Astrocyte (in vitro differentiated cells and primary cell): ENCODE measurements at regions not wholly inside any gene's neighbourhood (a gene's known extent, or its start where the extent isn't known, plus 50 kb on each side); places are given as distances from the start of the nearest gene placed in this dataset.

Experiments
- DNase-seq: peaks from one replicate; pipeline ENCODE4 v3.0.0-alpha.2; 2010; ENCODE audit warnings: low read depth
- FAIRE-seq: peaks from 2 replicates; lab custom pipeline; 2011; peaks lifted over from hg19 to GRCh38; lab: Jason Lieb, UNC
- H2AFZ ChIP-seq: 2 replicates; pipeline ENCODE4 v1.6.0; 2012; ENCODE audit warnings: low read depth, low read length, inconsistent platforms
- H3K27ac ChIP-seq: 2 replicates; pipeline ENCODE4 v1.5.1; 2011; ENCODE audit warnings: low read depth, low read length, inconsistent platforms
- H3K27me3 ChIP-seq: 2 replicates; pipeline ENCODE4 v1.6.0; 2011; ENCODE audit warnings: low read length, inconsistent platforms; ENCODE audit not compliant: insufficient read depth
- H3K36me3 ChIP-seq: 2 replicates; pipeline ENCODE4 v1.5.1; 2011; ENCODE audit warnings: low read length, inconsistent platforms; ENCODE audit not compliant: insufficient read depth
- H3K4me1 ChIP-seq: 2 replicates; pipeline ENCODE4 v1.5.1; 2011; ENCODE audit warnings: low read length, inconsistent platforms; ENCODE audit not compliant: insufficient read depth
- H3K4me2 ChIP-seq: 2 replicates; pipeline ENCODE4 v1.6.0; 2012; ENCODE audit warnings: low read length, inconsistent platforms
- H3K4me3 ChIP-seq: 2 replicates; pipeline ENCODE4 v1.5.1; 2011; ENCODE audit warnings: low read depth, mild to moderate bottlenecking, low read length, inconsistent platforms; ENCODE audit not compliant: insufficient read depth
- H3K79me2 ChIP-seq: 2 replicates; pipeline ENCODE4 v1.6.0; 2012; ENCODE audit warnings: mild to moderate bottlenecking, low read length, inconsistent platforms; ENCODE audit not compliant: insufficient read depth
- H3K9ac ChIP-seq: 2 replicates; pipeline ENCODE4 v1.6.0; 2012; ENCODE audit warnings: mild to moderate bottlenecking, low read length, inconsistent platforms
- H3K9me3 ChIP-seq: 2 replicates; pipeline ENCODE4 v1.5.1; 2012; ENCODE audit warnings: low read depth, mild to moderate bottlenecking, low read length, inconsistent platforms; ENCODE audit not compliant: insufficient read depth
- H4K20me1 ChIP-seq: 2 replicates; pipeline ENCODE4 v1.6.0; 2012; ENCODE audit warnings: low read length, inconsistent platforms; ENCODE audit not compliant: insufficient read depth
- H3K27ac Mint-ChIP-seq: one replicate; pipeline ENCODE4 v1.8.0; 2021; ENCODE audit warnings: mild to moderate bottlenecking, mixed read lengths; ENCODE audit not compliant: unreplicated experiment
- H3K27me3 Mint-ChIP-seq: one replicate; pipeline ENCODE4 v1.8.0; 2021; ENCODE audit warnings: low read depth, mixed read lengths; ENCODE audit not compliant: unreplicated experiment
- H3K36me3 Mint-ChIP-seq: one replicate; pipeline ENCODE4 v1.8.0; 2021; ENCODE audit warnings: low read depth, mixed read lengths; ENCODE audit not compliant: unreplicated experiment
- H3K4me1 Mint-ChIP-seq: one replicate; pipeline ENCODE4 v1.8.0; 2021; ENCODE audit warnings: low read depth, mixed read lengths; ENCODE audit not compliant: unreplicated experiment
- H3K4me3 Mint-ChIP-seq: one replicate; pipeline ENCODE4 v1.8.0; 2021; ENCODE audit warnings: mild to moderate bottlenecking, moderate library complexity, mixed read lengths; ENCODE audit not compliant: unreplicated experiment
- H3K9me3 Mint-ChIP-seq: one replicate; pipeline ENCODE4 v1.8.0; 2021; ENCODE audit warnings: mild to moderate bottlenecking, mixed read lengths; ENCODE audit not compliant: unreplicated experiment
- EZH2 ChIP-seq: IDR thresholded peaks from 2 replicates; pipeline ENCODE4 v1.6.1; 2012; ENCODE audit warnings: mild to moderate bottlenecking, low read length, inconsistent platforms; ENCODE audit not compliant: insufficient read depth
- TF ChIP-seq, protein P1 (sequence below): IDR thresholded peaks from 2 replicates; pipeline ENCODE4 v1.5.1; 2011; ENCODE audit warnings: low read depth, mild to moderate bottlenecking, inconsistent platforms, low read length, moderate library complexity; ENCODE audit not compliant: insufficient read depth

DNA sequence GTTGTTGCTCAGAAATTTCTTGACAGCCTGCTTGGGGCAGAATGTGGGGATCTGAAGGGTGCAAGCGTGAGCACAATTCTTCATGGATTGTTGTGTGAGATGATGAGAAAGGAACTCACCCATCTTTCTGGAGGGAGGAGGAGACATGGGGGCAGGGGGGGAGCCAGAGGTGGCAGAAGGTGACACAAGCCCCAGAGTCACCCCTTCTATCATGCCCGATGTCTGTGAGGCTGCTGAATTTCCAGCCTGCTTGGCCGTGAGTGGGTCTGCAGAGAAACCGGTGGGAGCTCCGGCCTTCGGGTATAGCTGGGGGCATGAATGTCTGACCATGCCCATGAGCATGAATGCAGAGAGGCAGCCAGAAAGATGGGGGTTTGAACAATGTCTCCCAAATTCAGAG, 870.7 kb downstream of the TBC1D22A start:
- no peak for DNase-seq
- Mint-ChIP-seq H3K27me3 (peaks cover 32% of the 10 kb centered on the region), H3K9me3 (peaks cover 9% of the 10 kb centered on the region), H3K36me3 (no peaks in the 10 kb centered on the region), H3K4me3 (no peak overlapping the region), H3K27ac (no peak overlapping the region), H3K4me1 (no peaks in the 10 kb centered on the region)
- FAIRE-seq, result no peak
- Histone ChIP-seq H3K4me3 (no peak overlapping the region), H3K27ac (no peak overlapping the region), H2AFZ (no peak overlapping the region), H3K9ac (no peak overlapping the region), H3K9me3 (peaks cover 17% of the 10 kb centered on the region), H4K20me1 (no peaks in the 10 kb centered on the region), H3K36me3 (no peaks in the 10 kb centered on the region), H3K4me1 (no peaks in the 10 kb centered on the region), H3K27me3 (no peaks in the 10 kb centered on the region), H3K4me2 (no peak overlapping the region), H3K79me2 (no peaks in the 10 kb centered on the region)
- TF ChIP-seq, protein P1, sequence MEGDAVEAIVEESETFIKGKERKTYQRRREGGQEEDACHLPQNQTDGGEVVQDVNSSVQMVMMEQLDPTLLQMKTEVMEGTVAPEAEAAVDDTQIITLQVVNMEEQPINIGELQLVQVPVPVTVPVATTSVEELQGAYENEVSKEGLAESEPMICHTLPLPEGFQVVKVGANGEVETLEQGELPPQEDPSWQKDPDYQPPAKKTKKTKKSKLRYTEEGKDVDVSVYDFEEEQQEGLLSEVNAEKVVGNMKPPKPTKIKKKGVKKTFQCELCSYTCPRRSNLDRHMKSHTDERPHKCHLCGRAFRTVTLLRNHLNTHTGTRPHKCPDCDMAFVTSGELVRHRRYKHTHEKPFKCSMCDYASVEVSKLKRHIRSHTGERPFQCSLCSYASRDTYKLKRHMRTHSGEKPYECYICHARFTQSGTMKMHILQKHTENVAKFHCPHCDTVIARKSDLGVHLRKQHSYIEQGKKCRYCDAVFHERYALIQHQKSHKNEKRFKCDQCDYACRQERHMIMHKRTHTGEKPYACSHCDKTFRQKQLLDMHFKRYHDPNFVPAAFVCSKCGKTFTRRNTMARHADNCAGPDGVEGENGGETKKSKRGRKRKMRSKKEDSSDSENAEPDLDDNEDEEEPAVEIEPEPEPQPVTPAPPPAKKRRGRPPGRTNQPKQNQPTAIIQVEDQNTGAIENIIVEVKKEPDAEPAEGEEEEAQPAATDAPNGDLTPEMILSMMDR, result no peak
- no peak for TF ChIP-seq EZH2

DNA sequence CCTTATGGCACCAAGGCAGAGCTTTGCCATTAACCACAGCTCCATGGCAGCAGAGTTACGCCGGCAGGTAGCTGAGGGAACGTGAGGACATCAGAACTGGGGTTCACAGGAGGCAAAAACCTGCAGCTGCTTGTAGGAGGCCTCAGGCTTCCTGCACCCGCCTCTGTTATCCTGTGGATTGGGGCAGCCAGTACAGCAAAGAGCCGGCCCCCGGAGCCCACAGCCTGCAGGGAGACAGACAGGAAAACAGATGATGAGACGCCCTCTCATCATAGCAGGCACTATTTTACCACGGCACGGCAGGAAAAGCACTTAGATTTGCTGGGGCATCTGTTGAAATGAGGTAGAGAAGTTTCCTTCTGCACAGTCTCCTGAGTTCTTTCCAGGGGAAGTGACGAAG, 870.3 kb downstream of the TBC1D22A start:
- Mint-ChIP-seq H3K9me3 (peaks cover 9% of the 10 kb centered on the region), H3K4me3 (no peak overlapping the region), H3K27ac (no peak overlapping the region), H3K36me3 (no peaks in the 10 kb centered on the region), H3K4me1 (no peaks in the 10 kb centered on the region), H3K27me3 (peaks cover 32% of the 10 kb centered on the region)
- Histone ChIP-seq H3K27ac (no peak overlapping the region), H3K36me3 (no peaks in the 10 kb centered on the region), H2AFZ (no peak overlapping the region), H3K79me2 (no peaks in the 10 kb centered on the region), H3K4me2 (no peak overlapping the region), H3K9me3 (peaks cover 18% of the 10 kb centered on the region), H4K20me1 (no peaks in the 10 kb centered on the region), H3K9ac (no peak overlapping the region), H3K27me3 (no peaks in the 10 kb centered on the region), H3K4me1 (no peaks in the 10 kb centered on the region), H3K4me3 (no peak overlapping the region)
- no peak for FAIRE-seq
- no peak for DNase-seq
- no peak for TF ChIP-seq EZH2
- TF ChIP-seq, protein P1, result no peak

DNA sequence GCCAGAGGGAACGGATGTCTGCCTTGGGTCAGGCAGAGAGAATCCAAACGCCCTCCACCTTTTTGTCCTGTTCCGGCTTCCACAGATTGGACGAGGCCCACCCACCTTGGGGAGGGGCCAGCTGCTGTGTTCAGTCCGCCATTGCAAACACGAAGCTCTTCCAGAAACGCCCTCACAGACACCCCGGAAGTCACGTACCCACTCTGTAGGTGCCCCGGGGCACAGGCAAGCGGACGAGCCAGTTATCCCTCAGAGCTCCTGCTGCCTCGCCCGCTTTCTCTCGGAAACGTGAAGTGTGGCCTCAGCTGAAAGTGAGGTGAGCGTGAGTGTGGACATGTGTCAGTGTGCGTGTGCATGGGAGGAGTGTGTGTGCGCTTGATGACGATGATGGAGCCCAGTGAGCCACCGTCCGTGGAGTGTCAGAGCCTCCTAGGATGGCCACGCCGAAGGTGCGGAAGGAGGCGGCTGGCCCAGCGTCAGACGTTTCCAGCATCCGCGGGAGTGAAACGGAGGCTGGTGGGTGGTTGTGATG, 869.2 kb downstream of the TBC1D22A start:
- H3K9me3 ChIP-seq, result peaks cover 20% of the 10 kb centered on the region
- no peak overlapping the region for H2AFZ ChIP-seq

More for the DNA sequence above, 869.2 kb downstream of the TBC1D22A start:
- Histone ChIP-seq H3K4me2 (no peak overlapping the region), H4K20me1 (no peaks in the 10 kb centered on the region), H3K79me2 (no peaks in the 10 kb centered on the region), H3K4me3 (no peak overlapping the region), H3K27me3 (no peaks in the 10 kb centered on the region), H3K27ac (no peak overlapping the region), H3K9ac (no peak overlapping the region), H3K4me1 (no peaks in the 10 kb centered on the region), H3K36me3 (no peaks in the 10 kb centered on the region)
- Mint-ChIP-seq H3K4me3 (no peak overlapping the region), H3K27me3 (peaks cover 32% of the 10 kb centered on the region), H3K9me3 (peaks cover 8% of the 10 kb centered on the region), H3K36me3 (no peaks in the 10 kb centered on the region), H3K4me1 (peaks cover 4% of the 10 kb centered on the region), H3K27ac (no peak overlapping the region)
- FAIRE-seq (no peak), DNase-seq (no peak)
- TF ChIP-seq, protein P1, result no peak
- TF ChIP-seq EZH2, result no peak
